Neural progenitor cell (in vitro differentiated cells): ENCODE measurements at regions not wholly inside any gene's neighbourhood (a gene's known extent, or its start where the extent isn't known, plus 50 kb on each side); places are given as distances from the start of the nearest gene placed in this dataset.

ENCODE experiments used
- EZH2 ChIP-seq: fragments of 200-600 bp; sonication (generic); IDR thresholded peaks from 2 replicates; pipeline ENCODE4 v1.6.1; 2017; ENCODE audit warnings: antibody characterized with exemption, mild to moderate bottlenecking, moderate library complexity
- EZH2phosphoT487 ChIP-seq: fragments of 200-600 bp; sonication (generic); IDR thresholded peaks from 2 replicates; pipeline ENCODE4 v1.6.1; 2017; ENCODE audit warnings: antibody characterized with exemption
- TF ChIP-seq, protein P1 (sequence below): fragments of 200-600 bp; sonication (generic); IDR thresholded peaks from 2 replicates; pipeline ENCODE4 v1.5.1; 2017; ENCODE audit warnings: antibody characterized with exemption, mild to moderate bottlenecking

DNA sequence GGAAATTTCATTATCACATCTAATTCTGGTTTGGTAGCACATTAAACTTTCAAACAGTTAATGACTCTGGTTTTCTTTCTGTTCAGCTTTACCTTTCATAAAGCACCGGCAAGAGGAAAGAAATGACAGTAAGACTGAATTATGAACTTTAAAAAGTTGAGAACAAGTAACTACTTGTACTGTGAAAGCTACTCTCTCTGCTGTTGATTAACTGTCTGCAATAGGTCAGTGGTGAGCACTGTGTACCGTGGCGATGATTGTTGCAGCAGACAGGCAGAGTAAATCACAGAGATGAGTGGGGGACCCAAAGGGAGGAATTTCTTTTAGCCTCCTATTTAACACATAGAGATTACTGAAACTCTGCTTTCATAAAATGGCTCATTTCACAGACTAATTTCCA lies 74.0 kb upstream of the MEF2C start:
- TF ChIP-seq, protein P1, sequence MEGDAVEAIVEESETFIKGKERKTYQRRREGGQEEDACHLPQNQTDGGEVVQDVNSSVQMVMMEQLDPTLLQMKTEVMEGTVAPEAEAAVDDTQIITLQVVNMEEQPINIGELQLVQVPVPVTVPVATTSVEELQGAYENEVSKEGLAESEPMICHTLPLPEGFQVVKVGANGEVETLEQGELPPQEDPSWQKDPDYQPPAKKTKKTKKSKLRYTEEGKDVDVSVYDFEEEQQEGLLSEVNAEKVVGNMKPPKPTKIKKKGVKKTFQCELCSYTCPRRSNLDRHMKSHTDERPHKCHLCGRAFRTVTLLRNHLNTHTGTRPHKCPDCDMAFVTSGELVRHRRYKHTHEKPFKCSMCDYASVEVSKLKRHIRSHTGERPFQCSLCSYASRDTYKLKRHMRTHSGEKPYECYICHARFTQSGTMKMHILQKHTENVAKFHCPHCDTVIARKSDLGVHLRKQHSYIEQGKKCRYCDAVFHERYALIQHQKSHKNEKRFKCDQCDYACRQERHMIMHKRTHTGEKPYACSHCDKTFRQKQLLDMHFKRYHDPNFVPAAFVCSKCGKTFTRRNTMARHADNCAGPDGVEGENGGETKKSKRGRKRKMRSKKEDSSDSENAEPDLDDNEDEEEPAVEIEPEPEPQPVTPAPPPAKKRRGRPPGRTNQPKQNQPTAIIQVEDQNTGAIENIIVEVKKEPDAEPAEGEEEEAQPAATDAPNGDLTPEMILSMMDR: no peak
- TF ChIP-seq EZH2 (no peak), EZH2phosphoT487 (no peak)
